ENCODE measurements at regions not wholly inside any gene's neighbourhood (a gene's known extent, or its start where the extent isn't known, plus 50 kb on each side); places are given as distances from the start of the nearest gene placed in this dataset.

DNA sequence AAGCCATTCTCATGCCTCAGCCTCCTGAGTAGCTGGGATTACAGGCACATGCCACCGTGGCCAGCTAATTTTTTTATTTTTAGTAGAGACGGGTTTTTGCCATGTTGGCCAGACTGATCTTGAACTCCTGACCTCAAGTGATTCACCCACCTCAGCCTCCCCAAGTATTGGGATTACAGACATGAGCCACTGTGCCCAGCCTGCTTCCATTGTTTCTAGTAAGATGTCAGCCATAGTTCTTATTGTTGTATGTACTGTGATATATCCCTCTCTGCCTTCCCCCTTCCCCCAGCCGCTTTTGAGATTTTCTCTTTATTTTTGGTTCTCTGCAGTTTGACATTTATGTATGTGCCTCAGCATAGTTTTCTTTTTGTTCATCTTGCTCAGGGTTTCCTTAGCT, 87.9 kb upstream of the KLF14 start:
- TF ChIP-seq, protein P1, sequence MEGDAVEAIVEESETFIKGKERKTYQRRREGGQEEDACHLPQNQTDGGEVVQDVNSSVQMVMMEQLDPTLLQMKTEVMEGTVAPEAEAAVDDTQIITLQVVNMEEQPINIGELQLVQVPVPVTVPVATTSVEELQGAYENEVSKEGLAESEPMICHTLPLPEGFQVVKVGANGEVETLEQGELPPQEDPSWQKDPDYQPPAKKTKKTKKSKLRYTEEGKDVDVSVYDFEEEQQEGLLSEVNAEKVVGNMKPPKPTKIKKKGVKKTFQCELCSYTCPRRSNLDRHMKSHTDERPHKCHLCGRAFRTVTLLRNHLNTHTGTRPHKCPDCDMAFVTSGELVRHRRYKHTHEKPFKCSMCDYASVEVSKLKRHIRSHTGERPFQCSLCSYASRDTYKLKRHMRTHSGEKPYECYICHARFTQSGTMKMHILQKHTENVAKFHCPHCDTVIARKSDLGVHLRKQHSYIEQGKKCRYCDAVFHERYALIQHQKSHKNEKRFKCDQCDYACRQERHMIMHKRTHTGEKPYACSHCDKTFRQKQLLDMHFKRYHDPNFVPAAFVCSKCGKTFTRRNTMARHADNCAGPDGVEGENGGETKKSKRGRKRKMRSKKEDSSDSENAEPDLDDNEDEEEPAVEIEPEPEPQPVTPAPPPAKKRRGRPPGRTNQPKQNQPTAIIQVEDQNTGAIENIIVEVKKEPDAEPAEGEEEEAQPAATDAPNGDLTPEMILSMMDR (IDR thresholded peaks at IDR 0.05), result no peak
- TF ChIP-seq ZNF317 (CRISPR knock-in tag; IDR thresholded peaks at IDR 0.05; ENCODE audit: borderline replicate concordance, low read depth), result no peak
- TF ChIP-seq TEAD1 (CRISPR knock-in tag; IDR thresholded peaks at IDR 0.05), result no peak
- no peak for TF ChIP-seq ESRRA (CRISPR knock-in tag; IDR thresholded peaks at IDR 0.05; ENCODE audit: borderline replicate concordance)
- TF ChIP-seq, protein P2, sequence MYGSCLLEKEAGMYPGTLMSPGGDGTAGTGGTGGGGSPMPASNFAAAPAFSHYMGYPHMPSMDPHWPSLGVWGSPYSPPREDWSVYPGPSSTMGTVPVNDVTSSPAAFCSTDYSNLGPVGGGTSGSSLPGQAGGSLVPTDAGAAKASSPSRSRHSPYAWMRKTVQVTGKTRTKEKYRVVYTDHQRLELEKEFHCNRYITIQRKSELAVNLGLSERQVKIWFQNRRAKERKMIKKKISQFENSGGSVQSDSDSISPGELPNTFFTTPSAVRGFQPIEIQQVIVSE (CRISPR knock-in tag; IDR thresholded peaks at IDR 0.05; ENCODE audit: borderline replicate concordance), result no peak
- no peak for TF ChIP-seq CREB1 (CRISPR knock-in tag; IDR thresholded peaks at IDR 0.05)
- TF ChIP-seq NR2C2 (CRISPR knock-in tag; IDR thresholded peaks at IDR 0.05), result no peak
- TF ChIP-seq TEAD4 (CRISPR knock-in tag; IDR thresholded peaks at IDR 0.05), result no peak
- TF ChIP-seq, protein P3, sequence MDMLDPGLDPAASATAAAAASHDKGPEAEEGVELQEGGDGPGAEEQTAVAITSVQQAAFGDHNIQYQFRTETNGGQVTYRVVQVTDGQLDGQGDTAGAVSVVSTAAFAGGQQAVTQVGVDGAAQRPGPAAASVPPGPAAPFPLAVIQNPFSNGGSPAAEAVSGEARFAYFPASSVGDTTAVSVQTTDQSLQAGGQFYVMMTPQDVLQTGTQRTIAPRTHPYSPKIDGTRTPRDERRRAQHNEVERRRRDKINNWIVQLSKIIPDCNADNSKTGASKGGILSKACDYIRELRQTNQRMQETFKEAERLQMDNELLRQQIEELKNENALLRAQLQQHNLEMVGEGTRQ (CRISPR knock-in tag; IDR thresholded peaks at IDR 0.05), result no peak

All from WTC11 (cell line).